ENCODE measurements at regions not wholly inside any gene's neighbourhood (a gene's known extent, or its start where the extent isn't known, plus 50 kb on each side); places are given as distances from the start of the nearest gene placed in this dataset.

DNA sequence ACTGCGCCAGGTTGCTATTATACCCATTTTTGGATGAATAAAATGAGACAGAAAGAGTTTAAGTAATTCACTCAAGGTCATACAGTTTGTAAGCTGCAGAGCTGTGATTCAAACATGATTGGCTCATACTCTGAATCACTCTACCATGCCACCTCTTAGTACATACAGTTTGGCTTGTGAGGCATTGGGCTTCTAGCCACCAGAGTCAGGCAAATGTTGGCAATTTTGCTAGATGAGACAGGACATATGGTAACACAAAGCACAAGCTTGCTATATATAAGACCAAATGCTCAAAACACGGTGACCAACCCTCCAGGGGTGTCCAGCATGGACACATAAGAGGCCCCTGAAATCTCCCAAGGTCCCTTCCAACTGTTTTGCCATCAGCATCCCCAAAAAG, 236.0 kb upstream of the IRX5 start:
- TF ChIP-seq, protein P1, sequence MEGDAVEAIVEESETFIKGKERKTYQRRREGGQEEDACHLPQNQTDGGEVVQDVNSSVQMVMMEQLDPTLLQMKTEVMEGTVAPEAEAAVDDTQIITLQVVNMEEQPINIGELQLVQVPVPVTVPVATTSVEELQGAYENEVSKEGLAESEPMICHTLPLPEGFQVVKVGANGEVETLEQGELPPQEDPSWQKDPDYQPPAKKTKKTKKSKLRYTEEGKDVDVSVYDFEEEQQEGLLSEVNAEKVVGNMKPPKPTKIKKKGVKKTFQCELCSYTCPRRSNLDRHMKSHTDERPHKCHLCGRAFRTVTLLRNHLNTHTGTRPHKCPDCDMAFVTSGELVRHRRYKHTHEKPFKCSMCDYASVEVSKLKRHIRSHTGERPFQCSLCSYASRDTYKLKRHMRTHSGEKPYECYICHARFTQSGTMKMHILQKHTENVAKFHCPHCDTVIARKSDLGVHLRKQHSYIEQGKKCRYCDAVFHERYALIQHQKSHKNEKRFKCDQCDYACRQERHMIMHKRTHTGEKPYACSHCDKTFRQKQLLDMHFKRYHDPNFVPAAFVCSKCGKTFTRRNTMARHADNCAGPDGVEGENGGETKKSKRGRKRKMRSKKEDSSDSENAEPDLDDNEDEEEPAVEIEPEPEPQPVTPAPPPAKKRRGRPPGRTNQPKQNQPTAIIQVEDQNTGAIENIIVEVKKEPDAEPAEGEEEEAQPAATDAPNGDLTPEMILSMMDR (IDR thresholded peaks at IDR 0.05), result no peak
- Histone ChIP-seq H3K4me3 (no peak overlapping the region), H3K4me1 (no peaks in the 10 kb centered on the region), H3K9me3 (no peaks in the 10 kb centered on the region), H3K27ac (no peak overlapping the region), H3K36me3 (no peaks in the 10 kb centered on the region), H3K27me3 (no peaks in the 10 kb centered on the region)
- intact Hi-C loops (cut with DNase I), result no loop called here
- no peak for ATAC-seq
- DNase-seq, result no peak

DNA sequence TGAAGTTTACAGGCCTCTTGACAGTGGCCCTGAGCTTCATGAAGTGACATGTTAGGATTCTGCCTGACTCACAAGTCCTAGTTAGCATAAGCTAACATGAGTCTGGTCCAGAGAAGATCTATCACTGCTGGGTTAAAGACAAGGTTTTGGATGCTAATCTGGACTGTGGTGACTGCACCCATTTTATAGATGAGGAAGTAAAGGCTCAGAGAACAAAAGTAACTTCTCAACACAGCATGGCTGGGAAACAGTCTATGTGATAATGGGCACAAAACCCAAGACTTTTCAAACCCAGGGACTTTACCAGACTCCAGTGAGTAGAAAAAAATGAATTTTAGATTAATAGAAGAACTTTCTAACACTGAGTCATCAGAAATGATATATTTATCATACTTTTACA, 236.8 kb upstream of the IRX5 start:
- no peak for DNase-seq
- Histone ChIP-seq H3K9me3 (no peaks in the 10 kb centered on the region), H3K4me1 (no peaks in the 10 kb centered on the region), H3K27ac (no peak overlapping the region), H3K4me3 (no peak overlapping the region), H3K36me3 (no peaks in the 10 kb centered on the region), H3K27me3 (no peaks in the 10 kb centered on the region)
- intact Hi-C loops (cut with DNase I), result no loop called here
- TF ChIP-seq, protein P1 (IDR thresholded peaks at IDR 0.05), result no peak
- no peak for ATAC-seq

DNA sequence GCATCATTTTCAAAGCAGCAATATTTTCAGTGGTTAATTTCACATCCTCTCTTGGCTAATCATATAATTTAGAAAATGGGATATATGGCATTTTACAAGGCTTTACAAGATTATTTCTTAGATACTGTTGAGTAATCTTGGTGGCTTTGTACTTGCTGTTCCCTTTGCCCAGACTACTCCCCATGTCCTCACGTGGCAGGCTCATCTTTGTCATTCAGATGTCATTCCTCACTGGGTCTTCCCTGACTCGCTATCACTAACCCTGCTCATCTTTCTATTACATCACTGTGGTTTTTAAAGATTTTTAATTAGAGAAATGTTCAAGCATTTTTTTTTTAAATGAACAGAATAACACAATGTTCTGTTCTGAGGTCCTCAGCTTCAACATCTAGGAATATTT, 240.0 kb upstream of the IRX5 start:
- H3K27me3 ChIP-seq, result no peaks in the 10 kb centered on the region
- H3K4me1 ChIP-seq, result no peaks in the 10 kb centered on the region
- no peak overlapping the region for H3K27ac ChIP-seq
- TF ChIP-seq, protein P1 (IDR thresholded peaks at IDR 0.05), result no peak
- H3K36me3 ChIP-seq, result no peaks in the 10 kb centered on the region
- no peaks in the 10 kb centered on the region for H3K9me3 ChIP-seq
- intact Hi-C loops (cut with DNase I), result no loop called here
- no peak overlapping the region for H3K4me3 ChIP-seq
- DNase-seq, result no peak
- ATAC-seq, result no peak

DNA sequence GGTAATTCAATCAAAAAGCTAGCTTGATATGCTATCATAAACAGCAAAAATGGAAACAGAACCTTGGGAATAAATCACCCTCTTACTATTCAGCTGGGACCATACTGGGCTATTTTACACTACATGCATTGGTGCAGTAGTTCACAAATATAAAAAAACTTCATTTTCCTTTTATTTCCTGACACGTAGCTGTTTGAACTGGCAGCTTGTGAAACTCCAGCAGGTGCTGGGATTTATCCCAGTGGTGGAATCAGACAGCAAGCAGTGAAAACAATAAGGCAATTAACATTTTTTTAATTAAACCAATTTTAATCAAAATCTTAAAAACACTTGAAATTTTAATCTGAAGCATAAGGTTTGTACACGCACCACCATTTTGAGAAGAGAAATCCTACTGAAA, 240.4 kb upstream of the IRX5 start:
- intact Hi-C loops (cut with DNase I), result no loop called here
- Histone ChIP-seq H3K4me1 (no peaks in the 10 kb centered on the region), H3K4me3 (no peak overlapping the region), H3K27me3 (no peaks in the 10 kb centered on the region), H3K36me3 (no peaks in the 10 kb centered on the region), H3K27ac (no peak overlapping the region), H3K9me3 (no peaks in the 10 kb centered on the region)
- TF ChIP-seq, protein P1 (IDR thresholded peaks at IDR 0.05), result no peak
- DNase-seq, result no peak
- no peak for ATAC-seq

DNA sequence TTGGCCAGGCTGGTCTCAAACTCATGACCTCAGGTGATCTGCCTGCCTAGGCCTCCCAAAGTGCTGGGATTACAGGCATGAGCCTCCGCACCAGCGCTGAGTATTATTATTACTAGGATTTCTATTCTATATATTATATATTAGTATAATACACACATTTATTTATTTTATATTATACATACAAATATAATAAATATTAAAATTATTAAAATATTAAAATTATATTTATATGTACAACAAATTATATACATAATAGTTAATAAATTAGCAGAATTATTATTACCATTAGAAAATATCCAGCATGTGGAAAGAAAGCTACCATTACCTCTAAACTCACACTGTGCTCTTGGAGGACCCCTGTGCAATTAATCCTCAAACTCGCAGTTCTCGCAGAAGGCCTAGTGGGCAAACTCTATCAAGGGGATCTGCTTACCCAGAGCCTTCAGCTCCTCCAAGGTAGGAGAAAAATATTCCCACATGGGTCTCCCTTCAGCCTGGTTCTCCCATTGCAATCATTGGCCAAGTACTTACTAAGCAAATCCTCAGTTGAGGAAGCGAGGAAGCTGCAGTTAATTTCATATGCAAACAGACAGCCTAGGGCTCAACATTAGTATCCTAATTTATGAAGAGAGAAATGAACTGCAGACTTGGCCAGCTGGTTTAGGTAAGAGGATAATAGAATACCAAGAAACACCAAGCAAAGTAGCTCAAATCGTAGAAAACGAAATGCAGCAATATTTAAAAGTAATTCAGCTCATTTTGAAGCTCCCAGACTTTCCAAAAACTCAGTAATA, 241.4 kb upstream of the IRX5 start:
- intact Hi-C loops (cut with DNase I), result no loop called here
- ATAC-seq (no peak), DNase-seq (no peak)
- Histone ChIP-seq H3K36me3 (no peaks in the 10 kb centered on the region), H3K4me3 (no peak overlapping the region), H3K9me3 (no peaks in the 10 kb centered on the region), H3K27ac (no peak overlapping the region), H3K27me3 (no peaks in the 10 kb centered on the region), H3K4me1 (no peaks in the 10 kb centered on the region)
- TF ChIP-seq, protein P1 (IDR thresholded peaks at IDR 0.05), result no peak

Data from left lung (tissue), 4 donors.